NB4 (cell line): ENCODE measurements at regions not wholly inside any gene's neighbourhood (a gene's known extent, or its start where the extent isn't known, plus 50 kb on each side); places are given as distances from the start of the nearest gene placed in this dataset.

Experiments used
- CTCF ChIP-seq: IDR thresholded peaks from one replicate; pipeline ENCODE4 v1.5.1; 2012; ENCODE audit warnings: low read depth, low read length
- MAX ChIP-seq: IDR thresholded peaks from 2 replicates; pipeline ENCODE4 v1.6.1; 2011; ENCODE audit warnings: low read depth, low read length
- POLR2A ChIP-seq: IDR thresholded peaks from 2 replicates; pipeline ENCODE4 v1.6.1; 2011; ENCODE audit warnings: mild to moderate bottlenecking; ENCODE audit not compliant: insufficient read length; ENCODE audit errors: extremely low read depth

- TF ChIP-seq POLR2A (no peak), MAX (no peak), CTCF (no peak)
Observed at GRCh38 chr4:103802766-103803165, 83.0 kb upstream of the TACR3 start.
